NCI-H82 treated with DMSO at 0.1 percent for 48 hours (cell line): ENCODE measurements at regions not wholly inside any gene's neighbourhood (a gene's known extent, or its start where the extent isn't known, plus 50 kb on each side); places are given as distances from the start of the nearest gene placed in this dataset.
"Not testable (repeated sequence)": the region's sequence is repeated elsewhere in the genome, so short reads cannot be mapped to it uniquely, and the experiment has no call there.

Source experiments
- DNase-seq: peaks from one replicate; lab custom pipeline; 2025; ENCODE audit not compliant: unreplicated experiment; lab: John Stamatoyannopoulos, UW

- no peak for DNase-seq
Measured at GRCh38 chr6:138656364-138657064, 117.1 kb upstream of the CCDC28A start.

- no peak for DNase-seq
Measured at GRCh38 chr6:138657065-138657425, 116.5 kb upstream of the CCDC28A start.

- no peak for DNase-seq
Measured at GRCh38 chr6:138659998-138660397, 113.6 kb upstream of the CCDC28A start.

- DNase-seq: no peak
Measured at GRCh38 chr6:138662471-138662870, 111.1 kb upstream of the CCDC28A start.

- DNase-seq: no peak
Measured at GRCh38 chr6:138663892-138664291, 109.7 kb upstream of the CCDC28A start.

GRCh38 chr6:138664745-138665144, 108.8 kb upstream of the CCDC28A start:
- DNase-seq: no peak

GRCh38 chr6:138666636-138667035, 106.9 kb upstream of the CCDC28A start:
- DNase-seq: no peak

- DNase-seq: no peak
Measured at GRCh38 chr6:138667408-138667807, 106.2 kb upstream of the CCDC28A start.

GRCh38 chr6:138671351-138671750, 102.2 kb upstream of the CCDC28A start:
- no peak for DNase-seq

GRCh38 chr6:138673346-138674014, 100.1 kb upstream of the CCDC28A start:
- DNase-seq: no peak

GRCh38 chr6:138674444-138674843, 99.1 kb upstream of the CCDC28A start:
- DNase-seq: not testable (repeated sequence)

GRCh38 chr6:138677538-138677937, 96.0 kb upstream of the CCDC28A start:
- no peak for DNase-seq

- DNase-seq: no peak
Measured at GRCh38 chr6:138678168-138678567, 95.4 kb upstream of the CCDC28A start.

GRCh38 chr6:138680085-138680484, 93.5 kb upstream of the CCDC28A start:
- no peak for DNase-seq

GRCh38 chr6:138681627-138682026, 91.9 kb upstream of the CCDC28A start:
- no peak for DNase-seq

- DNase-seq: no peak
Measured at GRCh38 chr6:138682704-138683527, 90.7 kb upstream of the CCDC28A start.

GRCh38 chr6:138685257-138685656, 88.3 kb upstream of the CCDC28A start:
- no peak for DNase-seq

GRCh38 chr6:138685781-138686180, 87.8 kb upstream of the CCDC28A start:
- DNase-seq: no peak

GRCh38 chr6:138688580-138688979, 85.0 kb upstream of the CCDC28A start:
- DNase-seq: no peak

GRCh38 chr6:138689849-138690248, 83.7 kb upstream of the CCDC28A start:
- DNase-seq: no peak

- no peak for DNase-seq
Measured at GRCh38 chr6:138690975-138691594, 82.5 kb upstream of the CCDC28A start.
